Ascending aorta (tissue), 2 donors: ENCODE measurements at regions not wholly inside any gene's neighbourhood (a gene's known extent, or its start where the extent isn't known, plus 50 kb on each side); places are given as distances from the start of the nearest gene placed in this dataset.

ENCODE experiments used
- DNase-seq, 2 donors: peaks; one replicate each; pipeline ENCODE4 v3.0.0-alpha.2; 2019; ENCODE audit warnings: low spot score in 2 of 2
- H3K27ac ChIP-seq, 2 donors: fragments of 200-600 bp; sonication (generic); one replicate each; pipeline ENCODE4 v1.5.1; 2016 to 2017; ENCODE audit warnings: mild to moderate bottlenecking in 1 of 2
- H3K27me3 ChIP-seq: fragments of 200-600 bp; sonication (generic); one replicate; pipeline ENCODE4 v1.5.1; 2017
- H3K36me3 ChIP-seq, 2 donors: fragments of 200-600 bp; sonication (generic); one replicate each; pipeline ENCODE4 v1.5.1; 2016
- H3K4me1 ChIP-seq, 2 donors: fragments of 200-600 bp; sonication (generic); one replicate each; pipeline ENCODE4 v1.5.1; 2016 to 2017; ENCODE audit warnings: mild to moderate bottlenecking in 1 of 2
- H3K4me3 ChIP-seq, 2 donors: fragments of 200-600 bp; sonication (generic); one replicate each; pipeline ENCODE4 v1.5.1; 2016 to 2017; ENCODE audit warnings: mild to moderate bottlenecking in 1 of 2
- H3K9me3 ChIP-seq, 2 donors: fragments of 200-600 bp; sonication (generic); one replicate each; pipeline ENCODE4 v1.5.1; 2016
- CTCF ChIP-seq, 3 experiments: fragments of 200-600 bp in 2 of 3; fragments of 450-650 bp in 1 of 3; sonication (generic) in 2 of 3; IDR thresholded peaks; one replicate each; pipeline ENCODE4 v1.5.1; 2016 to 2019; ENCODE audit warnings: antibody characterized with exemption in 3 of 3, mild to moderate bottlenecking in 1 of 3, moderate library complexity in 1 of 3
- intact Hi-C: fragments of 100-400 bp; cut with DNase I; formaldehyde crosslinking; loops from one replicate; pipeline ENCODE4 v1.15.1; 2023

GRCh38 chr2:183497861-183498260 is 373.6 kb downstream of the NUP35 start:
- Histone ChIP-seq H3K27me3 (no peaks in the 10 kb centered on the region), H3K36me3 (no peaks in the 10 kb centered on the region), H3K4me3 (no peak overlapping the region), H3K9me3 (peaks cover 4 to 8% of the 10 kb centered on the region in 2 donors), H3K4me1 (no peaks in the 10 kb centered on the region), H3K27ac (no peak overlapping the region)
- intact Hi-C loops: no loop called here
- no peak for DNase-seq
- no peak for TF ChIP-seq CTCF (IDR thresholded peaks at IDR 0.05)

- intact Hi-C loops: no loop called here
Measured at GRCh38 chr2:183505911-183506310, 381.7 kb downstream of the NUP35 start.

GRCh38 chr2:183511154-183511553 is 386.9 kb downstream of the NUP35 start:
- peaks cover 0 to 9% of the 10 kb centered on the region in 2 donors for H3K9me3 ChIP-seq
- no peak overlapping the region for H3K27ac ChIP-seq
- H3K4me3 ChIP-seq: no peak overlapping the region
- no peak for TF ChIP-seq CTCF (IDR thresholded peaks at IDR 0.05)
- H3K4me1 ChIP-seq: no peaks in the 10 kb centered on the region
- H3K36me3 ChIP-seq: no peaks in the 10 kb centered on the region
- H3K27me3 ChIP-seq: no peaks in the 10 kb centered on the region
- no peak for DNase-seq
- intact Hi-C loops: no loop called here

More at GRCh38 chr2:183505911-183506310, 381.7 kb downstream of the NUP35 start:
- Histone ChIP-seq H3K27ac (no peak overlapping the region), H3K27me3 (no peaks in the 10 kb centered on the region), H3K36me3 (no peaks in the 10 kb centered on the region), H3K4me3 (no peak overlapping the region), H3K9me3 (peaks cover 0 to 9% of the 10 kb centered on the region in 2 donors), H3K4me1 (no peaks in the 10 kb centered on the region)
- no peak for TF ChIP-seq CTCF (IDR thresholded peaks at IDR 0.05)
- DNase-seq: no peak

GRCh38 chr2:183519371-183520056 is 395.3 kb downstream of the NUP35 start:
- H3K36me3 ChIP-seq: no peaks in the 10 kb centered on the region
- no peak overlapping the region for H3K27ac ChIP-seq
- H3K4me1 ChIP-seq: no peaks in the 10 kb centered on the region
- no peaks in the 10 kb centered on the region for H3K27me3 ChIP-seq
- no peak for TF ChIP-seq CTCF (IDR thresholded peaks at IDR 0.05)
- H3K4me3 ChIP-seq: no peak overlapping the region
- no peak for DNase-seq
- no peaks in the 10 kb centered on the region for H3K9me3 ChIP-seq
- intact Hi-C loops: no loop called here

- Histone ChIP-seq H3K36me3 (no peaks in the 10 kb centered on the region), H3K27ac (no peak overlapping the region), H3K27me3 (no peaks in the 10 kb centered on the region), H3K4me1 (no peaks in the 10 kb centered on the region), H3K4me3 (no peak overlapping the region), H3K9me3 (no peaks in the 10 kb centered on the region)
- intact Hi-C loops: no loop called here
- no peak for TF ChIP-seq CTCF (IDR thresholded peaks at IDR 0.05)
- DNase-seq: no peak
Measured at GRCh38 chr2:183521911-183522310, 397.7 kb downstream of the NUP35 start.
